Suprapubic skin (tissue), 3 donors: ENCODE measurements at regions not wholly inside any gene's neighbourhood (a gene's known extent, or its start where the extent isn't known, plus 50 kb on each side); places are given as distances from the start of the nearest gene placed in this dataset.

Experiments used
- CTCF ChIP-seq, 2 donors: fragments of 200-600 bp in 1 of 2; fragments of 450-650 bp in 1 of 2; sonication (generic) in 1 of 2; IDR thresholded peaks; one replicate each; pipeline ENCODE4 v1.5.1; 2016 to 2019; ENCODE audit warnings: antibody characterized with exemption in 2 of 2, mild to moderate bottlenecking in 1 of 2, moderate library complexity in 1 of 2
- POLR2A ChIP-seq, 2 donors: fragments of 450-650 bp; IDR thresholded peaks; one replicate each; pipeline ENCODE4 v1.6.1; 2017; ENCODE audit warnings: antibody characterized with exemption in 2 of 2, mild to moderate bottlenecking in 2 of 2, moderate library complexity in 2 of 2

- TF ChIP-seq CTCF (IDR thresholded peaks at IDR 0.05) (no peak), POLR2A (IDR thresholded peaks at IDR 0.05) (no peak)
These were observed 150.6 kb downstream of the RPS12 start for GRCh38 chr6:132964868-132965382.
